OCI-LY7 (cell line): ENCODE measurements at regions not wholly inside any gene's neighbourhood (a gene's known extent, or its start where the extent isn't known, plus 50 kb on each side); places are given as distances from the start of the nearest gene placed in this dataset. TPM values are rescaled to one million over a fixed set of nuclear protein-coding genes. Genes with fewer than 3 reads are reported as not detected.

ENCODE experiments used
- BruUV-seq: library from RNA; stranded (reverse); fragments of 400-500 nt; replicated peaks from 2 replicates; lab custom pipeline; 2021; lab: Mats Ljungman, UMichigan
- CTCF ChIA-PET: fragments of 300-600 bp; sonication (Branson Sonifier 250); formaldehyde crosslinking; loops from one replicate; lab custom pipeline; 2022; ENCODE audit warnings: antibody characterized with exemption; ENCODE audit not compliant: unreplicated experiment; lab: Charles Lee
- POLR2A ChIA-PET: fragments of 300-600 bp; sonication (Branson Sonifier 250); formaldehyde crosslinking; loops from one replicate; lab custom pipeline; 2022; ENCODE audit warnings: antibody characterized with exemption; lab: Charles Lee
- DNase-seq: peaks from one replicate; pipeline ENCODE4 v3.0.0-alpha.2; 2015; ENCODE audit warnings: low spot score
- H2AFZ ChIP-seq: fragments of 200-600 bp; sonication (generic), shearing (Covaris generic); 2 replicates; pipeline ENCODE4 v1.6.1; 2014; ENCODE audit warnings: mild to moderate bottlenecking, antibody characterized with exemption, low read length, moderate library complexity
- H3K27ac ChIP-seq: fragments of 200-600 bp; sonication (generic); 2 replicates; pipeline ENCODE4 v1.5.1; 2014; ENCODE audit warnings: mixed run types, low read depth, mild to moderate bottlenecking, moderate library complexity, low read length, inconsistent platforms; ENCODE audit not compliant: poor library complexity, severe bottlenecking
- H3K36me3 ChIP-seq: fragments of 200-600 bp; sonication (generic); 2 replicates; pipeline ENCODE4 v1.6.1; 2014; ENCODE audit warnings: mild to moderate bottlenecking, antibody characterized with exemption, low read length, moderate library complexity, mixed read lengths; ENCODE audit not compliant: insufficient read depth
- H3K4me1 ChIP-seq: fragments of 200-600 bp; sonication (generic); 2 replicates; pipeline ENCODE4 v1.5.1; 2014; ENCODE audit warnings: mild to moderate bottlenecking, low read length; ENCODE audit not compliant: insufficient read depth, poor library complexity, severe bottlenecking
- H3K4me2 ChIP-seq: fragments of 200-600 bp; sonication (generic); 2 replicates; pipeline ENCODE4 v1.6.1; 2014; ENCODE audit warnings: mild to moderate bottlenecking, low read length
- H3K4me3 ChIP-seq: fragments of 200-600 bp; sonication (generic); 2 replicates; pipeline ENCODE4 v1.5.1; 2014; ENCODE audit warnings: mild to moderate bottlenecking, low read depth, low read length; ENCODE audit not compliant: poor library complexity, severe bottlenecking
- H3K79me2 ChIP-seq: fragments of 200-600 bp; sonication (generic); 2 replicates; pipeline ENCODE4 v1.6.1; 2016; ENCODE audit warnings: low read depth, mild to moderate bottlenecking, low read length, moderate library complexity, mixed read lengths; ENCODE audit not compliant: insufficient read depth
- H3K9me2 ChIP-seq: fragments of 200-600 bp; sonication (generic); 2 replicates; pipeline ENCODE4 v1.6.1; 2016; ENCODE audit warnings: mild to moderate bottlenecking, low read length, mixed read lengths; ENCODE audit not compliant: insufficient read depth
- H3K9me3 ChIP-seq: fragments of 200-600 bp; sonication (generic); 2 replicates; pipeline ENCODE4 v1.6.1; 2014; ENCODE audit warnings: mild to moderate bottlenecking, mixed run types, low read length, mixed read lengths
- H4K20me1 ChIP-seq: fragments of 200-600 bp; sonication (generic); 2 replicates; pipeline ENCODE4 v1.6.1; 2014; ENCODE audit warnings: mild to moderate bottlenecking, antibody characterized with exemption, low read length, moderate library complexity, mixed read lengths; ENCODE audit not compliant: insufficient read depth
- CTCF ChIP-seq: fragments of 200-600 bp; sonication (generic); conservative IDR thresholded peaks from 2 replicates; pipeline ENCODE4 v1.5.1; 2014; ENCODE audit warnings: mild to moderate bottlenecking, antibody characterized with exemption, low read length, moderate library complexity, mixed read lengths
- EZH2phosphoT487 ChIP-seq: fragments of 200-600 bp; sonication (generic); IDR thresholded peaks from 2 replicates; pipeline ENCODE4 v1.6.1; 2018; ENCODE audit warnings: low read depth, borderline replicate concordance, mild to moderate bottlenecking, mixed run types, antibody characterized with exemption, low read length, moderate library complexity, mixed read lengths
- intact Hi-C: fragments of 100-400 bp; cut with micrococcal nuclease; formaldehyde crosslinking; loops from one replicate; pipeline ENCODE4 v1.10.0; 2022; ENCODE audit not compliant: unreplicated experiment
- small RNA-seq: library from RNA; depleted of rRNA; stranded (forward); fragments of <200 nt; gene quantifications from one replicate; pipeline ENCODE3, GENCODE V24; 2014

DNA sequence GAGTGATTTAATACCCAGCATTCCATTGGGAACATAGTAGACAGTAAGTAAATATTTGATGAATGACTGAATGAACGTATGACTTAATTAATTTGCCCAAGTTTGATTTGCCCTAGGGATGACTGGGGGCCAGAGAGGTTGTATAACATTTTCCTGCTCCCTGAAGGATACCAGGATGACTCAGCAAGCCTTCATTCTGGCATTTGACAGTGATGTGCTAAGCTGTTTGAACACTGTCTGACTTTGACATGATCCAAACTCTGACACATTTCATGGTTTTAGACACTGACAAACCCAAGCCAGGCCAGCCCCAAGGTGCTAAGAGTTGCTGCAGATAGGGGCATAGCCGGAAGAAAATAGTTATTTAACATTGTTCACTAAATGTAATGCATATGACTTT is 53.4 kb upstream of the KLF12 start:
- intact Hi-C loops, result no loop called here
- TF ChIP-seq EZH2phosphoT487, result no peak
- no peak for DNase-seq
- Histone ChIP-seq H4K20me1 (no peaks in the 10 kb centered on the region), H3K9me3 (no peaks in the 10 kb centered on the region), H3K4me2 (no peak overlapping the region), H3K4me1 (no peaks in the 10 kb centered on the region), H3K9me2 (no peaks in the 10 kb centered on the region), H2AFZ (no peak overlapping the region), H3K4me3 (no peak overlapping the region), H3K79me2 (no peaks in the 10 kb centered on the region), H3K27ac (no peak overlapping the region), H3K36me3 (no peaks in the 10 kb centered on the region)
- ChIA-PET CTCF (interaction anchor here (0.5 kb wide), 1 partner anchor 1041 kb away, joined by 3 read pairs; no protein-coding TSS in a partner anchor), POLR2A (interaction anchor here (0.5 to 1.5 kb wide), 3 partner anchors 11 to 464 kb away, joined by 3 to 5 read pairs (median 4); no protein-coding TSS in a partner anchor)
- BruUV-seq, result no TSS peak

DNA sequence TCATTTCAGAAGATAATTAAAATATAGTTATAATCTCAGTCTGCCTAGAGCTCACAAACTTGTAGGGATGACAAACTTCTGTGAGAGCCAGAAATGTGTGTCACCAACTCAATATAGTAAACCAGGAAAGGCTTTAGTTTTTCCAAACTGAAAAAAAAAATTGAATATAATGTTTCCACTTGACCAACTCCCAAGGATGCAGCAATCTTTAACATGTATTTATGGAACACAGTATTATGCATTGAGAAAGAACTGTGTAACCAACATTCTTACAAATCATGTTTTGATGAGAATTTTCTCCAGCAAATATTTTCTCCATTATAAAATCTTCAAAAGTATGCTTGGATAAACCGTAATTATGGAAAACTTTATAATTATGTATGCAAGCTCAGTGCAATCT is 50.1 kb upstream of the KLF12 start:
- no TSS peak for BruUV-seq
- Histone ChIP-seq H3K27ac (no peak overlapping the region), H3K4me3 (no peak overlapping the region), H3K4me1 (no peaks in the 10 kb centered on the region), H2AFZ (no peak overlapping the region), H3K36me3 (no peaks in the 10 kb centered on the region), H3K9me3 (no peaks in the 10 kb centered on the region), H3K9me2 (no peaks in the 10 kb centered on the region), H4K20me1 (no peaks in the 10 kb centered on the region), H3K4me2 (no peak overlapping the region), H3K79me2 (no peaks in the 10 kb centered on the region)
- ChIA-PET POLR2A (interaction anchor here (0.7 kb wide), 1 partner anchor 224 kb away, joined by 3 read pairs; no protein-coding TSS in a partner anchor), CTCF (no interaction called here)
- intact Hi-C loops, result no loop called here
- TF ChIP-seq EZH2phosphoT487, result no peak
- TF ChIP-seq CTCF, result no peak
- no peak for DNase-seq

Small RNA genes in the stretch of these regions (small RNA-seq; reads per million reads assigned to genes)
- gene RNU6-38P (not detected), gene RNY1P5 (not detected)
